ENCODE measurements at regions not wholly inside any gene's neighbourhood (a gene's known extent, or its start where the extent isn't known, plus 50 kb on each side); places are given as distances from the start of the nearest gene placed in this dataset.
"Not testable (repeated sequence)": the region's sequence is repeated elsewhere in the genome, so short reads cannot be mapped to it uniquely, and the experiment has no call there.

- ATAC-seq (no peak), DNase-seq (ENCODE audit: low spot score) (no peak)
These were observed 448.0 kb downstream of the KCNT2 start for GRCh38 chr1:196160066-196160795.

- no peak for ATAC-seq
- DNase-seq (ENCODE audit: low spot score) = no peak
These were observed 452.7 kb downstream of the KCNT2 start for GRCh38 chr1:196155586-196155985.

- ATAC-seq (no peak), DNase-seq (ENCODE audit: low spot score) (no peak)
These were observed 455.3 kb downstream of the KCNT2 start for GRCh38 chr1:196152975-196153374.

GRCh38 chr1:196152086-196152485 lies 456.2 kb downstream of the KCNT2 start:
- peak; percentile 98 for ATAC-seq

GRCh38 chr1:196148367-196148970 lies 459.8 kb downstream of the KCNT2 start:
- no peak for ATAC-seq
- no peak for DNase-seq (ENCODE audit: low spot score)

More at GRCh38 chr1:196152086-196152485, 456.2 kb downstream of the KCNT2 start:
- DNase-seq (ENCODE audit: low spot score) = peak; percentile 65

- ATAC-seq = no peak
- DNase-seq (ENCODE audit: low spot score) = no peak
These were observed 460.7 kb downstream of the KCNT2 start for GRCh38 chr1:196147530-196147929.

GRCh38 chr1:196145151-196145550 lies 463.1 kb downstream of the KCNT2 start:
- not testable (repeated sequence) for DNase-seq (ENCODE audit: low spot score); ATAC-seq

- ATAC-seq (no peak), DNase-seq (ENCODE audit: low spot score) (no peak)
These were observed 463.7 kb downstream of the KCNT2 start for GRCh38 chr1:196144588-196144987.

- peak; percentile 98 for ATAC-seq
- peak; percentile 51 for DNase-seq (ENCODE audit: low spot score)
These were observed 464.5 kb downstream of the KCNT2 start for GRCh38 chr1:196143602-196144342.

- DNase-seq (ENCODE audit: low spot score) (no peak), ATAC-seq (no peak)
These were observed 466.1 kb downstream of the KCNT2 start for GRCh38 chr1:196142111-196142640.

- ATAC-seq (no peak), DNase-seq (ENCODE audit: low spot score) (no peak)
These were observed 471.8 kb downstream of the KCNT2 start for GRCh38 chr1:196136396-196136795.

- no peak for DNase-seq (ENCODE audit: low spot score)
- ATAC-seq = no peak
These were observed 476.5 kb downstream of the KCNT2 start for GRCh38 chr1:196131691-196132090.

GRCh38 chr1:196128835-196129234 lies 479.4 kb downstream of the KCNT2 start:
- DNase-seq (ENCODE audit: low spot score) (no peak), ATAC-seq (no peak)

- ATAC-seq (no peak), DNase-seq (ENCODE audit: low spot score) (no peak)
These were observed 487.1 kb downstream of the KCNT2 start for GRCh38 chr1:196121181-196121580.

GRCh38 chr1:196115646-196116045 lies 492.6 kb downstream of the KCNT2 start:
- no peak for DNase-seq (ENCODE audit: low spot score)
- ATAC-seq = no peak

GRCh38 chr1:196114193-196114592 lies 494.0 kb downstream of the KCNT2 start:
- DNase-seq (ENCODE audit: low spot score) (no peak), ATAC-seq (no peak)

GRCh38 chr1:196108990-196109389 lies 499.2 kb downstream of the KCNT2 start:
- not testable (repeated sequence) for ATAC-seq; DNase-seq (ENCODE audit: low spot score)

GRCh38 chr1:196105901-196106300 lies 502.3 kb downstream of the KCNT2 start:
- DNase-seq (ENCODE audit: low spot score) = no peak
- ATAC-seq = no peak

GRCh38 chr1:196102826-196103225 lies 505.4 kb downstream of the KCNT2 start:
- ATAC-seq (no peak), DNase-seq (ENCODE audit: low spot score) (no peak)

- ATAC-seq = no peak
- DNase-seq (ENCODE audit: low spot score) = no peak
These were observed 510.2 kb downstream of the KCNT2 start for GRCh38 chr1:196098000-196098399.

- DNase-seq (ENCODE audit: low spot score) (no peak), ATAC-seq (no peak)
These were observed 513.4 kb downstream of the KCNT2 start for GRCh38 chr1:196094821-196095220.

Measured in left lobe of liver (tissue), 2 donors.